ENCODE measurements at regions not wholly inside any gene's neighbourhood (a gene's known extent, or its start where the extent isn't known, plus 50 kb on each side); places are given as distances from the start of the nearest gene placed in this dataset.

GRCh38 chrX:74147439-74147838 lies 156.5 kb upstream of the ZCCHC13 start:
- Histone ChIP-seq H2BK20ac (ENCODE audit: low read depth, low read length, poor library complexity, severe bottlenecking) (no peak overlapping the region), H3T11ph (ENCODE audit: low read length) (no peak overlapping the region), H2BK5ac (ENCODE audit: insufficient read length, low read length) (no peak overlapping the region), H3K79me2 (ENCODE audit: insufficient read depth, low read length) (no peaks in the 10 kb centered on the region), H3K23me2 (ENCODE audit: insufficient read length, low read depth, low read length, poor library complexity, severe bottlenecking) (no peaks in the 10 kb centered on the region), H3K27me3 (ENCODE audit: insufficient read depth, low read length) (no peaks in the 10 kb centered on the region), H3K4ac (ENCODE audit: low read depth, low read length) (no peak overlapping the region), H3K56ac (ENCODE audit: insufficient read length, low read depth, low read length) (no peak overlapping the region), H3K4me2 (ENCODE audit: insufficient read depth, insufficient read length, low read length) (no peak overlapping the region), H2BK12ac (ENCODE audit: insufficient read length, low read depth, low read length) (no peak overlapping the region), H2AFZ (ENCODE audit: low read length) (no peak overlapping the region), H3K23ac (ENCODE audit: insufficient read length, low read depth, low read length) (no peak overlapping the region), H3K9me3 (ENCODE audit: control insufficient read depth, low read depth, low read length) (no peaks in the 10 kb centered on the region), H4K5ac (ENCODE audit: insufficient read length, low read depth, low read length) (no peak overlapping the region), H4K91ac (ENCODE audit: insufficient read length, low read depth, low read length) (no peak overlapping the region), H3K18ac (ENCODE audit: insufficient read length, low read depth, low read length) (no peak overlapping the region), H4K20me1 (ENCODE audit: control insufficient read depth, insufficient read depth, insufficient read length) (no peaks in the 10 kb centered on the region), H2BK120ac (ENCODE audit: low read depth, low read length, poor library complexity, severe bottlenecking) (no peak overlapping the region), H3K9ac (ENCODE audit: extremely low read depth, insufficient read length, low read length) (no peak overlapping the region), H4K8ac (replicated peaks; ENCODE audit: insufficient read length, low read depth, low read length) (no peak overlapping the region), H3K4me1 (ENCODE audit: insufficient read depth, low read length) (no peaks in the 10 kb centered on the region), H3K79me1 (ENCODE audit: insufficient read depth, low read depth, low read length, poor library complexity, severe bottlenecking) (no peaks in the 10 kb centered on the region), H3K14ac (ENCODE audit: insufficient read depth, low read length) (no peak overlapping the region), H3K27ac (ENCODE audit: insufficient read length, low read depth, low read length) (no peak overlapping the region), H2BK15ac (ENCODE audit: low read depth, low read length) (no peak overlapping the region), H2AK5ac (ENCODE audit: insufficient read length, low read length) (no peak overlapping the region)
- Mint-ChIP-seq H3K27ac (no peak overlapping the region), H3K27me3 (ENCODE audit: low read depth) (no peaks in the 10 kb centered on the region; the same call in 1 of the 2 replicates), H3K36me3 (ENCODE audit: insufficient read depth in 1 of 3, low read depth in 3 of 3) (peaks cover 10 to 64% (median 60%) of the 10 kb centered on the region in 3 experiments; a peak in 6 of 7 replicates), H3K4me3 (no peak overlapping the region), H3K4me1 (0 out of 4 replicates have a peak, but pooled peaks cover 0 to 3% of the 10 kb centered on the region in 2 experiments), H3K9me3 (peaks cover 38 to 72% of the 10 kb centered on the region in 2 experiments)
- no peak for TF ChIP-seq CTCF (conservative IDR thresholded peaks at IDR 0.05)
- no peak for DNase-seq

Measured in H9 (cell line).